Immature natural killer cell (primary cell): ENCODE measurements at regions not wholly inside any gene's neighbourhood (a gene's known extent, or its start where the extent isn't known, plus 50 kb on each side); places are given as distances from the start of the nearest gene placed in this dataset.

Experiments used
- DNase-seq, 3 donors: peaks; one replicate each; pipeline ENCODE4 v3.0.0; 2022; ENCODE audit warnings: mixed read lengths in 1 of 3
- H3K27ac Mint-ChIP-seq, 6 donors: one replicate each; pipeline ENCODE4 v1.8.0; 2020; ENCODE audit warnings: mixed read lengths in 6 of 6, mild to moderate bottlenecking in 5 of 6, inconsistent platforms in 4 of 6, moderate library complexity in 3 of 6
- H3K27me3 Mint-ChIP-seq, 3 donors: one replicate each; pipeline ENCODE4 v1.8.0; 2020 to 2021; ENCODE audit warnings: low read depth in 3 of 3, mild to moderate bottlenecking in 3 of 3, mixed read lengths in 3 of 3, moderate library complexity in 3 of 3, inconsistent platforms in 1 of 3
- H3K36me3 Mint-ChIP-seq, 3 donors: one replicate each; pipeline ENCODE4 v1.8.0; 2020; ENCODE audit warnings: mixed read lengths in 3 of 3, inconsistent platforms in 2 of 3, mild to moderate bottlenecking in 2 of 3
- H3K4me1 Mint-ChIP-seq, 2 donors: one replicate each; pipeline ENCODE4 v1.8.0; 2020; ENCODE audit warnings: inconsistent platforms in 2 of 2, mild to moderate bottlenecking in 2 of 2, mixed read lengths in 2 of 2, moderate library complexity in 1 of 2
- H3K4me3 Mint-ChIP-seq, 5 donors: one replicate each; pipeline ENCODE4 v1.8.0; 2020; ENCODE audit warnings: mild to moderate bottlenecking in 5 of 5, mixed read lengths in 5 of 5, inconsistent platforms in 3 of 5, moderate library complexity in 3 of 5
- H3K9me3 Mint-ChIP-seq, 6 donors: one replicate each; pipeline ENCODE4 v1.8.0; 2020; ENCODE audit warnings: mild to moderate bottlenecking in 6 of 6, mixed read lengths in 6 of 6, inconsistent platforms in 4 of 6, moderate library complexity in 3 of 6

- Mint-ChIP-seq H3K4me3 (no peak overlapping the region), H3K27me3 (no peaks in the 10 kb centered on the region), H3K9me3 (peaks cover 0 to 11% (median 0%) of the 10 kb centered on the region in 6 donors), H3K4me1 (no peaks in the 10 kb centered on the region), H3K36me3 (no peaks in the 10 kb centered on the region), H3K27ac (no peak overlapping the region)
- DNase-seq, result no peak
Measured at GRCh38 chr6:84353459-84354423, 126.3 kb upstream of the CEP162 start.

- Mint-ChIP-seq H3K4me1 (no peaks in the 10 kb centered on the region), H3K27me3 (no peaks in the 10 kb centered on the region), H3K4me3 (no peak overlapping the region), H3K27ac (no peak overlapping the region), H3K9me3 (peaks cover 0 to 9% (median under 1%) of the 10 kb centered on the region in 6 donors), H3K36me3 (peaks cover 0 to 4% (median 0%) of the 10 kb centered on the region in 3 donors)
- DNase-seq, result no peak
Measured at GRCh38 chr6:84350397-84350796, 123.0 kb upstream of the CEP162 start.

DNA sequence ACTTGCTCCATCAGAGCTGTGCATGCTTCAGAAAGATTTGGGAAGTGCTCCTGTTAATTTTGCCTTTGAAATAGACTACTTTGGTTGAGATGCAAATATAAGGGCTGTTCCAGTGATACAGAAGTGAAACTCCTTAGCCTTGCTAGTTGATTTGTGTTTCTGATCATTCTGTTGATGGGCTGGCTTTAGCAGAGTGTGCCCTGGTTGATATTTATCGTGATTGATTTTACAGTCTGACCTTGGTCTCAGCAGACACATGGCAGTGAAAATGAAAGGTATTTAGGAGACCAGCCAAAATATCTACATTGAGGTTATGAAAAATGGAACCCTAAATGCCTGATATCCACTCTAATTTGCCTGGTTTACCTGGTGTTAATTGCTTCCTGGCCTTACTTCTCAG is 122.1 kb upstream of the CEP162 start:
- no peak overlapping the region for H3K4me3 Mint-ChIP-seq
- no peak overlapping the region for H3K27ac Mint-ChIP-seq
- peaks cover 0 to 11% (median 4%) of the 10 kb centered on the region in 6 donors for H3K9me3 Mint-ChIP-seq
- H3K27me3 Mint-ChIP-seq, result no peaks in the 10 kb centered on the region
- peaks cover 0 to 4% (median 0%) of the 10 kb centered on the region in 3 donors for H3K36me3 Mint-ChIP-seq
- no peak for DNase-seq
- no peaks in the 10 kb centered on the region for H3K4me1 Mint-ChIP-seq

GRCh38 chr6:84348801-84349200 is 121.4 kb upstream of the CEP162 start:
- no peak for DNase-seq

DNA sequence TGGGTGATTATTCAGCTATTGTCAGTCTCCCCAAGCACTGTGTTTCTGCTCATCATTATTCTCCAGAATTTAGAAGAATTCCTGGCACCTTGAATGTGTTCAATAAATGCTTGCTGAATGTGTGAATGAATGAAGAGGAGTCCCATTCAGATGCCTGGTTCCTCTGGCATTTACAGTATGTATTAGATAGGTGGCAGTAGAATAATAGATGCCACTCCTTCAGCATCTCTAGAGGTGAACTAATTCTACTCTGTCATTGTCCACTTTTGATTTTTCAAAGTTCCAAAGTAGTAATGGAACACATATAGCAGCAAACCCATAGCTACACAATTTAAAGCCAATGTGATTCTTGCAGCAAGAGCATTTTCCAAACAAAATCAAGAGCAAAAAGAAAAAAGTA is 118.9 kb upstream of the CEP162 start:
- H3K27ac Mint-ChIP-seq, result no peak overlapping the region
- H3K27me3 Mint-ChIP-seq, result peaks cover 0 to 5% (median 0%) of the 10 kb centered on the region in 3 donors
- H3K36me3 Mint-ChIP-seq, result peaks cover 0 to 6% (median 0%) of the 10 kb centered on the region in 3 donors
- H3K9me3 Mint-ChIP-seq, result peaks cover 0 to 11% (median 3%) of the 10 kb centered on the region in 6 donors
- H3K4me3 Mint-ChIP-seq, result no peak overlapping the region
- H3K4me1 Mint-ChIP-seq, result no peaks in the 10 kb centered on the region
- DNase-seq, result no peak

More at GRCh38 chr6:84348801-84349200, 121.4 kb upstream of the CEP162 start:
- peaks cover 0 to 4% (median 0%) of the 10 kb centered on the region in 3 donors for H3K36me3 Mint-ChIP-seq
- no peaks in the 10 kb centered on the region for H3K4me1 Mint-ChIP-seq
- peaks cover 0 to 5% (median 0%) of the 10 kb centered on the region in 3 donors for H3K27me3 Mint-ChIP-seq
- H3K4me3 Mint-ChIP-seq, result no peak overlapping the region
- peaks cover 0 to 11% (median 3%) of the 10 kb centered on the region in 6 donors for H3K9me3 Mint-ChIP-seq
- H3K27ac Mint-ChIP-seq, result no peak overlapping the region

DNA sequence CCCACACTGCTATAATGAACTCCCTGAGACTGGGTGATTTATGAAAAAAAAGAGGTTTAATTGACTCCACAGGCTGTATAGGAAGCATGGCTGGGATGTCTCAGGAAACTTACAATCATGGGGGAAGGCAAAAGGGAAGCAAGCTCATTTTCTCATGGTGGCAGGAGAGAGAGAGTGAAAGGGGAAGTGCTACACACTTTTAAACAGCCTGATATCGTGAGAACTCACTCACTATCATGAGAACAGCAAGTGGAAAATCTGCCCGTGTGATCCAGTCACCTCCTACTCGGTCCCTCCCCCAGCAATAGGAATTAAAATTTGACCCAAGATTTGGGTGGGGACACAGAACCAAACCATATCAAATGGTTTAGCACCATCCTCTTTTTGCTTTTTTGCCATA is 116.6 kb upstream of the CEP162 start:
- no peak overlapping the region for H3K27ac Mint-ChIP-seq
- H3K36me3 Mint-ChIP-seq, result peaks cover 0 to 8% (median 0%) of the 10 kb centered on the region in 3 donors
- no peak overlapping the region for H3K4me3 Mint-ChIP-seq
- no peak for DNase-seq
- peaks cover 1 to 7% (median 3%) of the 10 kb centered on the region in 3 donors for H3K27me3 Mint-ChIP-seq
- H3K9me3 Mint-ChIP-seq, result peaks cover 1 to 15% (median 10%) of the 10 kb centered on the region in 6 donors
- H3K4me1 Mint-ChIP-seq, result no peaks in the 10 kb centered on the region

GRCh38 chr6:84340422-84340821 is 113.0 kb upstream of the CEP162 start:
- no peaks in the 10 kb centered on the region for H3K4me1 Mint-ChIP-seq
- DNase-seq, result no peak
- H3K36me3 Mint-ChIP-seq, result peaks cover 0 to 4% (median 0%) of the 10 kb centered on the region in 3 donors
- no peak overlapping the region for H3K4me3 Mint-ChIP-seq
- H3K9me3 Mint-ChIP-seq, result peaks cover 5 to 34% (median 20%) of the 10 kb centered on the region in 6 donors
- H3K27me3 Mint-ChIP-seq, result peaks cover 4 to 7% (median 4%) of the 10 kb centered on the region in 3 donors
- no peak overlapping the region for H3K27ac Mint-ChIP-seq

DNA sequence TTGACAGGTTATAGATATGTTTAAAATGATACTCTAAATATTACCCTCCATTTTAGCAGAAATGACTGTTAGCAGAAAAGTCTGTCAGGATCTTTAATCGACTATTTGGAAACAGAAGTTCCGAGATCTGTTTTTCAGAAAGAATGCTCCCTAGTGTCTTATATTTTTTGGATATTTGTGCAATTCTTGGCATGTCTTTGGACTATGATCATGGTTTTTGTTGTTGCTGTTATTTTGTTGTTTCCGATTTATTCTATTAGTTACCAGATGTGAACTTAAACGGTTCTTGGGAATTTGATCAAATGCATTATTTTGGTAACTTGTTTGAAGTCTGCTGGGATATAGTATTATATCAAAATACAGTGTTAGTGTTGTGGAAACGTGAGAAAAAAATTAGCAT is 106.4 kb upstream of the CEP162 start:
- no peak overlapping the region for H3K27ac Mint-ChIP-seq
- no peaks in the 10 kb centered on the region for H3K4me1 Mint-ChIP-seq
- peaks cover 0 to 2% (median 2%) of the 10 kb centered on the region in 3 donors for H3K27me3 Mint-ChIP-seq
- peaks cover 3 to 20% (median 12%) of the 10 kb centered on the region in 6 donors for H3K9me3 Mint-ChIP-seq
- no peaks in the 10 kb centered on the region for H3K36me3 Mint-ChIP-seq
- no peak overlapping the region for H3K4me3 Mint-ChIP-seq
- no peak for DNase-seq

DNA sequence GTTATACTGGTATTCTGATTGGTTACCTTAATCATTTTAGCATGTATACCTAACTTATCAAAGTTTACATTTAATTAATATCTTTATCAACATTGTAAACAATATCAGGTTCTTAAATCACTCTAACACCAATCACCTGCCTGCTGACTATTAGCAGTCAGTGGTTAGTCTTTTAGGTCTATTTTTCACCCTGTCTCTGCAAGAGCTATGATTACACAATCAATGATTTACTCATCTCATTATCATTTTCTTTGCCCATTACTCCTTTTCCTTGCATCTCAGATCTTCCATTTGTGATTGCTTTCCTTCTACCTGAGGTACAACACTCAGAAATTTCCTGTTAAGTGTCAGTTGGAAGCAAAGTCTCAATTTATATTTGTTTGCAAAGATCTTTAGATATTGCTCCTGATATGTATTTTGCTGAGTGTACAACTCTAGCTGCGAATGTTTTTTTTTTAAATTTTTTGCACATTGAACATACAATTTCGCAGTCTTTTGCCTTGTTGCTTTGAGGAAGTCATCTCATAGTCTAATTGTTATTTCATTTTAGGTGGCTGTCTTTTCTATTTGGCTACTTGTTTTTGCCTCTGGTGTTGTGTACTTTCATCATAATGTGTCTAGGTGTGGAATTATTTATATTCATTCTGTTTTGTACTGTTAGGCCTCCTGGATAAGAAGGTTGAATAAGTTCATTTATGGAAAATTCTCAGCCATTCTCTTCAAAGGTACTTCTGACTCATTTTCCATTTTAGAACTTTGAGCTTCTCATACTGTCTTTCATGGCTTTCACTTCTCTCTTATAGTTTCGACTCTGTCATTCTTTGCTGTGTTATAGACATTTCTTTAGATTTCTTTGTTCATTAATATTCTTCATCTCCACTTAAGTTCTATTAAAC is 104.9 kb upstream of the CEP162 start:
- Mint-ChIP-seq H3K9me3 (peaks cover 2 to 14% (median 6%) of the 10 kb centered on the region in 6 donors), H3K27ac (no peak overlapping the region), H3K4me1 (no peaks in the 10 kb centered on the region), H3K4me3 (no peak overlapping the region), H3K27me3 (peaks cover 0 to 2% (median 2%) of the 10 kb centered on the region in 3 donors), H3K36me3 (no peaks in the 10 kb centered on the region)
- DNase-seq, result no peak

DNA sequence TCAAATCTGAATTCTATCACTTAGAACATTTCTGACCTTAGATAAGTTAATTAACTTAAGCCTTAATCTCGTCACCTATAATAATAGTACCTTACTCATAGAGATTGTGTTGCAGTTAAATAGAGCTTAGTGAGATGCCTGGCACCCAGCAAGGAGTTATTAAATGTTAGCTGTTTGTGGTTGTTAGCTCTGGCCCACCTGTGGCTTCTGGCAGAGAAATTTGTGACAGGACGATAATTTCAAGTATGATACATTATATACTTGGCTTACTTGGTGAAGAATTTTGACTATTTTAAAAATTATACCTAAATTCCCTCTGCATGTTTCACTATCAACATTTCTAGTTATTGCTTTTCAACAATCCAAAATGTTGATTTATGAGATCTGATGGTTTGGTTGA is 102.9 kb upstream of the CEP162 start:
- no peak for DNase-seq
- Mint-ChIP-seq H3K4me3 (no peak overlapping the region), H3K27me3 (no peaks in the 10 kb centered on the region), H3K4me1 (no peaks in the 10 kb centered on the region), H3K27ac (no peak overlapping the region), H3K9me3 (peaks cover 0 to 2% (median 0%) of the 10 kb centered on the region in 6 donors), H3K36me3 (no peaks in the 10 kb centered on the region)

GRCh38 chr6:84329516-84329915 is 102.1 kb upstream of the CEP162 start:
- no peaks in the 10 kb centered on the region for H3K9me3 Mint-ChIP-seq
- no peak overlapping the region for H3K27ac Mint-ChIP-seq
- DNase-seq, result no peak
- H3K4me1 Mint-ChIP-seq, result no peaks in the 10 kb centered on the region
- peaks cover 0 to 2% (median 0%) of the 10 kb centered on the region in 3 donors for H3K27me3 Mint-ChIP-seq
- H3K4me3 Mint-ChIP-seq, result no peak overlapping the region
- no peaks in the 10 kb centered on the region for H3K36me3 Mint-ChIP-seq

GRCh38 chr6:84329077-84329476 is 101.6 kb upstream of the CEP162 start:
- no peak overlapping the region for H3K4me3 Mint-ChIP-seq
- H3K36me3 Mint-ChIP-seq, result no peaks in the 10 kb centered on the region
- H3K27ac Mint-ChIP-seq, result no peak overlapping the region
- H3K9me3 Mint-ChIP-seq, result no peaks in the 10 kb centered on the region
- no peak for DNase-seq
- H3K27me3 Mint-ChIP-seq, result peaks cover 0 to 2% (median 0%) of the 10 kb centered on the region in 3 donors
- H3K4me1 Mint-ChIP-seq, result no peaks in the 10 kb centered on the region

- peaks cover 0 to 2% (median 2%) of the 10 kb centered on the region in 3 donors for H3K27me3 Mint-ChIP-seq
- no peak for DNase-seq
- no peaks in the 10 kb centered on the region for H3K4me1 Mint-ChIP-seq
- peaks cover 0 to 15% (median 5%) of the 10 kb centered on the region in 6 donors for H3K9me3 Mint-ChIP-seq
- H3K27ac Mint-ChIP-seq, result no peak overlapping the region
- H3K36me3 Mint-ChIP-seq, result no peaks in the 10 kb centered on the region
- H3K4me3 Mint-ChIP-seq, result no peak overlapping the region
Measured at GRCh38 chr6:84317463-84317862, 90.0 kb upstream of the CEP162 start.
